Naive thymus-derived CD4-positive, alpha-beta T cell (primary cell): ENCODE measurements at regions not wholly inside any gene's neighbourhood (a gene's known extent, or its start where the extent isn't known, plus 50 kb on each side); places are given as distances from the start of the nearest gene placed in this dataset.
"Not testable (repeated sequence)": the region's sequence is repeated elsewhere in the genome, so short reads cannot be mapped to it uniquely, and the experiment has no call there.

Experiments used
- ATAC-seq: fragments of 150-1000 bp; cut with Tn5 transposase; 2 replicates; pipeline ENCODE4 v1.10.0; 2021; ENCODE audit warnings: mild to moderate bottlenecking, moderate library complexity
- CTCF ChIA-PET: fragments of 350-600 bp; sonication (Branson Sonifier 250); formaldehyde crosslinking; loops from one replicate; lab custom pipeline; 2021; ENCODE audit warnings: antibody characterized with exemption; lab: Charles Lee
- POLR2A ChIA-PET: fragments of 350-600 bp; sonication (Branson Sonifier 250); formaldehyde crosslinking; loops from one replicate; lab custom pipeline; 2021; ENCODE audit warnings: antibody characterized with exemption, inconsistent platforms; lab: Charles Lee
- DNase-seq, 9 donors: peaks; one replicate each; pipeline versions ENCODE4 v3.0.0 to v3.0.0-alpha.2; 2020 to 2022; ENCODE audit warnings: mixed read lengths in 1 of 9
- H3K27ac ChIP-seq: one replicate; pipeline ENCODE4 v1.7.0; 2013; ENCODE audit warnings: mild to moderate bottlenecking, low read depth, low read length, moderate library complexity
- H3K27me3 ChIP-seq, 2 donors: one replicate each; pipeline ENCODE4 v1.7.0; 2013; ENCODE audit warnings: low read length in 2 of 2, mild to moderate bottlenecking in 2 of 2, moderate library complexity in 2 of 2; ENCODE audit not compliant: control insufficient read depth in 2 of 2, insufficient read depth in 2 of 2
- H3K36me3 ChIP-seq, 3 experiments: 1 replicate in 2 of 3; 2 replicates in 1 of 3; pipeline ENCODE4 v1.7.0; 2013; ENCODE audit warnings: low read length in 3 of 3, mild to moderate bottlenecking in 3 of 3, moderate library complexity in 1 of 3; ENCODE audit not compliant: insufficient read depth in 3 of 3, control insufficient read depth in 2 of 3
- H3K4me1 ChIP-seq, 2 donors: one replicate each; pipeline ENCODE4 v1.7.0; 2013; ENCODE audit warnings: low read length in 2 of 2, mild to moderate bottlenecking in 2 of 2, moderate library complexity in 1 of 2; ENCODE audit not compliant: control insufficient read depth in 2 of 2, insufficient read depth in 2 of 2
- H3K4me3 ChIP-seq: 2 replicates; pipeline ENCODE4 v1.7.0; 2013; ENCODE audit warnings: mild to moderate bottlenecking, low read length
- H3K9me3 ChIP-seq, 3 experiments: 1 replicate in 2 of 3; 2 replicates in 1 of 3; pipeline ENCODE4 v1.7.0; 2013; ENCODE audit warnings: low read length in 3 of 3; ENCODE audit not compliant: control insufficient read depth in 2 of 3
- H3K27ac Mint-ChIP-seq, 9 donors: one replicate each; pipeline ENCODE4 v1.8.0; 2020 to 2022; ENCODE audit warnings: mixed read lengths in 9 of 9, mild to moderate bottlenecking in 8 of 9, moderate library complexity in 5 of 9, inconsistent platforms in 2 of 9
- H3K27me3 Mint-ChIP-seq, 5 donors: one replicate each; pipeline ENCODE4 v1.8.0; 2021 to 2022; ENCODE audit warnings: mixed read lengths in 5 of 5, mild to moderate bottlenecking in 1 of 5
- H3K36me3 Mint-ChIP-seq, 5 donors: one replicate each; pipeline ENCODE4 v1.8.0; 2020 to 2022; ENCODE audit warnings: mixed read lengths in 5 of 5, mild to moderate bottlenecking in 3 of 5, inconsistent platforms in 1 of 5
- H3K4me1 Mint-ChIP-seq, 7 donors: one replicate each; pipeline ENCODE4 v1.8.0; 2020 to 2022; ENCODE audit warnings: mixed read lengths in 7 of 7, mild to moderate bottlenecking in 3 of 7, inconsistent platforms in 1 of 7
- H3K4me3 Mint-ChIP-seq, 10 donors: one replicate each; pipeline ENCODE4 v1.8.0; 2020 to 2022; ENCODE audit warnings: mild to moderate bottlenecking in 10 of 10, mixed read lengths in 10 of 10, moderate library complexity in 6 of 10, inconsistent platforms in 2 of 10
- H3K9me3 Mint-ChIP-seq, 11 donors: one replicate each; pipeline ENCODE4 v1.8.0; 2020 to 2022; ENCODE audit warnings: mixed read lengths in 11 of 11, mild to moderate bottlenecking in 4 of 11, inconsistent platforms in 1 of 11, moderate library complexity in 1 of 11
- intact Hi-C, 2 donors: fragments of 100-400 bp; cut with micrococcal nuclease; formaldehyde crosslinking; loops; one replicate each; pipeline ENCODE4 v1.15.1; 2023

- ChIA-PET POLR2A (no interaction called here), CTCF (no interaction called here)
- no peaks in the 10 kb centered on the region for H3K9me3 ChIP-seq
- Mint-ChIP-seq H3K4me3 (no peak overlapping the region), H3K9me3 (peaks cover 0 to 30% (median 13%) of the 10 kb centered on the region in 11 donors), H3K27me3 (no peaks in the 10 kb centered on the region), H3K27ac (no peak overlapping the region), H3K4me1 (no peaks in the 10 kb centered on the region), H3K36me3 (no peaks in the 10 kb centered on the region)
- no peak overlapping the region for H3K27ac ChIP-seq
- no peaks in the 10 kb centered on the region for H3K4me1 ChIP-seq
- intact Hi-C loops: no loop called here
- H3K36me3 ChIP-seq: no peaks in the 10 kb centered on the region
- DNase-seq (no peak), ATAC-seq (no peak)
- H3K27me3 ChIP-seq: no peaks in the 10 kb centered on the region
- H3K4me3 ChIP-seq: no peak overlapping the region
Measured at GRCh38 chr7:53611043-53611442, 575.6 kb downstream of the POM121L12 start.

- intact Hi-C loops: no loop called here
Measured at GRCh38 chr7:53624356-53624755, 588.9 kb downstream of the POM121L12 start.

GRCh38 chr7:53628775-53629174 lies 593.3 kb downstream of the POM121L12 start:
- DNase-seq (no peak), ATAC-seq (no peak)
- Mint-ChIP-seq H3K27me3 (no peaks in the 10 kb centered on the region), H3K9me3 (peaks cover 0 to 35% (median 17%) of the 10 kb centered on the region in 11 donors), H3K4me1 (no peaks in the 10 kb centered on the region), H3K36me3 (peaks cover 0 to 5% (median 0%) of the 10 kb centered on the region in 5 donors), H3K27ac (no peak overlapping the region), H3K4me3 (no peak overlapping the region)
- intact Hi-C loops: no loop called here
- Histone ChIP-seq H3K27ac (no peak overlapping the region), H3K4me1 (no peaks in the 10 kb centered on the region), H3K27me3 (no peaks in the 10 kb centered on the region), H3K9me3 (peaks cover 0 to 9% (median 0%) of the 10 kb centered on the region in 3 experiments), H3K36me3 (no peaks in the 10 kb centered on the region), H3K4me3 (no peak overlapping the region)
- POLR2A ChIA-PET: no interaction called here
- CTCF ChIA-PET: no interaction called here

More at GRCh38 chr7:53624356-53624755, 588.9 kb downstream of the POM121L12 start:
- Histone ChIP-seq H3K9me3 (no peaks in the 10 kb centered on the region), H3K27me3 (no peaks in the 10 kb centered on the region), H3K36me3 (no peaks in the 10 kb centered on the region), H3K4me1 (no peaks in the 10 kb centered on the region), H3K4me3 (no peak overlapping the region), H3K27ac (no peak overlapping the region)
- Mint-ChIP-seq H3K4me3 (no peak overlapping the region), H3K27me3 (no peaks in the 10 kb centered on the region), H3K36me3 (no peaks in the 10 kb centered on the region), H3K4me1 (no peaks in the 10 kb centered on the region), H3K27ac (no peak overlapping the region), H3K9me3 (peaks cover 4 to 40% (median 16%) of the 10 kb centered on the region in 11 donors)
- DNase-seq (no peak), ATAC-seq (no peak)
- ChIA-PET POLR2A (no interaction called here), CTCF (no interaction called here)

- POLR2A ChIA-PET, H3K4me1 ChIP-seq, intact Hi-C loops, ATAC-seq, H3K27ac Mint-ChIP-seq, H3K27ac ChIP-seq, H3K4me1 Mint-ChIP-seq, H3K27me3 Mint-ChIP-seq, H3K4me3 ChIP-seq, H3K27me3 ChIP-seq, H3K36me3 ChIP-seq, DNase-seq, CTCF ChIA-PET, H3K36me3 Mint-ChIP-seq, H3K4me3 Mint-ChIP-seq: not testable (repeated sequence)
- peaks cover 0 to 22% (median 0%) of the 10 kb centered on the region in 3 experiments for H3K9me3 ChIP-seq
- H3K9me3 Mint-ChIP-seq: peaks cover 7 to 41% (median 22%) of the 10 kb centered on the region in 11 donors
Measured at GRCh38 chr7:53635251-53635650, 599.8 kb downstream of the POM121L12 start.

- Histone ChIP-seq H3K36me3 (no peaks in the 10 kb centered on the region), H3K9me3 (peaks cover 0 to 13% (median 0%) of the 10 kb centered on the region in 3 experiments), H3K4me3 (no peak overlapping the region), H3K4me1 (no peaks in the 10 kb centered on the region), H3K27ac (no peak overlapping the region), H3K27me3 (no peaks in the 10 kb centered on the region)
- ATAC-seq (no peak), DNase-seq (no peak)
- no peaks in the 10 kb centered on the region for H3K36me3 Mint-ChIP-seq
- intact Hi-C loops: no loop called here
- H3K27ac Mint-ChIP-seq: no peak overlapping the region
- H3K4me3 Mint-ChIP-seq: no peak overlapping the region
- H3K9me3 Mint-ChIP-seq: peaks cover 4 to 43% (median 18%) of the 10 kb centered on the region in 11 donors
- ChIA-PET CTCF (no interaction called here), POLR2A (no interaction called here)
- H3K4me1 Mint-ChIP-seq: no peaks in the 10 kb centered on the region
- no peaks in the 10 kb centered on the region for H3K27me3 Mint-ChIP-seq
Measured at GRCh38 chr7:53638517-53638916, 603.1 kb downstream of the POM121L12 start.

- no peak for DNase-seq
- H3K4me1 Mint-ChIP-seq: no peaks in the 10 kb centered on the region
- intact Hi-C loops: no loop called here
- no peaks in the 10 kb centered on the region for H3K4me1 ChIP-seq
- H3K4me3 Mint-ChIP-seq: no peak overlapping the region
- H3K27me3 ChIP-seq: no peaks in the 10 kb centered on the region
- H3K4me3 ChIP-seq: no peak overlapping the region
- H3K27ac ChIP-seq: no peak overlapping the region
- H3K27ac Mint-ChIP-seq: no peak overlapping the region
- peaks cover 0 to 5% (median 0%) of the 10 kb centered on the region in 3 experiments for H3K9me3 ChIP-seq
- no peaks in the 10 kb centered on the region for H3K27me3 Mint-ChIP-seq
- ChIA-PET POLR2A (no interaction called here), CTCF (no interaction called here)
- peaks cover 2 to 36% (median 18%) of the 10 kb centered on the region in 11 donors for H3K9me3 Mint-ChIP-seq
- no peak for ATAC-seq
- H3K36me3 ChIP-seq: no peaks in the 10 kb centered on the region
- H3K36me3 Mint-ChIP-seq: no peaks in the 10 kb centered on the region
Measured at GRCh38 chr7:53641091-53641490, 605.7 kb downstream of the POM121L12 start.

- no peak for DNase-seq
- Mint-ChIP-seq H3K4me1 (no peaks in the 10 kb centered on the region), H3K27me3 (no peaks in the 10 kb centered on the region), H3K4me3 (no peak overlapping the region), H3K27ac (no peak overlapping the region), H3K9me3 (peaks cover 2 to 34% (median 16%) of the 10 kb centered on the region in 11 donors), H3K36me3 (no peaks in the 10 kb centered on the region)
- H3K27me3 ChIP-seq: no peaks in the 10 kb centered on the region
- POLR2A ChIA-PET: no interaction called here
- H3K27ac ChIP-seq: no peak overlapping the region
- no peaks in the 10 kb centered on the region for H3K36me3 ChIP-seq
- no peaks in the 10 kb centered on the region for H3K9me3 ChIP-seq
- ATAC-seq: no peak
- CTCF ChIA-PET: no interaction called here
- no peak overlapping the region for H3K4me3 ChIP-seq
- intact Hi-C loops: no loop called here
- H3K4me1 ChIP-seq: no peaks in the 10 kb centered on the region
Measured at GRCh38 chr7:53642361-53642760, 606.9 kb downstream of the POM121L12 start.
